ENCODE measurements at regions not wholly inside any gene's neighbourhood (a gene's known extent, or its start where the extent isn't known, plus 50 kb on each side); places are given as distances from the start of the nearest gene placed in this dataset.

GRCh38 chr17:14471052-14471451, 170.2 kb downstream of the HS3ST3B1 start:
- intact Hi-C loops (cut with DNase I; ENCODE audit: low total_unique reads): no loop called here
- TF ChIP-seq CTCF (IDR thresholded peaks at IDR 0.05) (no peak), POLR2A (IDR thresholded peaks at IDR 0.05) (no peak)
- no peak for DNase-seq

GRCh38 chr17:14470417-14470816, 169.5 kb downstream of the HS3ST3B1 start:
- no peaks in the 10 kb centered on the region for H3K27me3 ChIP-seq
- DNase-seq: no peak
- no peaks in the 10 kb centered on the region for H3K36me3 ChIP-seq
- H3K27ac ChIP-seq: no peak overlapping the region
- TF ChIP-seq CTCF (IDR thresholded peaks at IDR 0.05) (no peak), POLR2A (IDR thresholded peaks at IDR 0.05) (no peak)
- no peaks in the 10 kb centered on the region for H3K4me1 ChIP-seq
- H3K9me3 ChIP-seq: no peaks in the 10 kb centered on the region
- no peak overlapping the region for H3K4me3 ChIP-seq
- intact Hi-C loops (cut with DNase I; ENCODE audit: low total_unique reads): no loop called here

More at GRCh38 chr17:14471052-14471451, 170.2 kb downstream of the HS3ST3B1 start:
- H3K4me1 ChIP-seq: no peaks in the 10 kb centered on the region
- H3K36me3 ChIP-seq: no peaks in the 10 kb centered on the region
- no peak overlapping the region for H3K27ac ChIP-seq
- H3K4me3 ChIP-seq: no peak overlapping the region
- no peaks in the 10 kb centered on the region for H3K9me3 ChIP-seq
- H3K27me3 ChIP-seq: no peaks in the 10 kb centered on the region

- Histone ChIP-seq H3K27me3 (no peaks in the 10 kb centered on the region), H3K4me1 (no peaks in the 10 kb centered on the region), H3K4me3 (no peak overlapping the region), H3K36me3 (no peaks in the 10 kb centered on the region), H3K27ac (no peak overlapping the region), H3K9me3 (no peaks in the 10 kb centered on the region)
- TF ChIP-seq CTCF (IDR thresholded peaks at IDR 0.05) (no peak), POLR2A (IDR thresholded peaks at IDR 0.05) (no peak)
- no peak for DNase-seq
- intact Hi-C loops (cut with DNase I; ENCODE audit: low total_unique reads): no loop called here
Measured at GRCh38 chr17:14469971-14470370, 169.1 kb downstream of the HS3ST3B1 start.

- H3K27ac ChIP-seq: no peak overlapping the region
- intact Hi-C loops (cut with DNase I; ENCODE audit: low total_unique reads): no loop called here
- H3K4me3 ChIP-seq: no peak overlapping the region
- TF ChIP-seq CTCF (IDR thresholded peaks at IDR 0.05) (no peak), POLR2A (IDR thresholded peaks at IDR 0.05) (no peak)
- no peaks in the 10 kb centered on the region for H3K9me3 ChIP-seq
- no peaks in the 10 kb centered on the region for H3K4me1 ChIP-seq
- DNase-seq: no peak
- no peaks in the 10 kb centered on the region for H3K36me3 ChIP-seq
- H3K27me3 ChIP-seq: no peaks in the 10 kb centered on the region
Measured at GRCh38 chr17:14468858-14469257, 168.0 kb downstream of the HS3ST3B1 start.

- no peaks in the 10 kb centered on the region for H3K4me1 ChIP-seq
- intact Hi-C loops (cut with DNase I; ENCODE audit: low total_unique reads): no loop called here
- no peak for DNase-seq
Measured at GRCh38 chr17:14461227-14461548, 160.3 kb downstream of the HS3ST3B1 start.

More at GRCh38 chr17:14461227-14461548, 160.3 kb downstream of the HS3ST3B1 start:
- Histone ChIP-seq H3K9me3 (no peaks in the 10 kb centered on the region), H3K27ac (no peak overlapping the region), H3K27me3 (no peaks in the 10 kb centered on the region), H3K36me3 (no peaks in the 10 kb centered on the region), H3K4me3 (no peak overlapping the region)
- TF ChIP-seq CTCF (IDR thresholded peaks at IDR 0.05) (no peak), POLR2A (IDR thresholded peaks at IDR 0.05) (no peak)

Data from uterus (tissue), 3 donors.